GM12878 (cell line): ENCODE measurements at regions not wholly inside any gene's neighbourhood (a gene's known extent, or its start where the extent isn't known, plus 50 kb on each side); places are given as distances from the start of the nearest gene placed in this dataset.

Source experiments
- ATAC-seq: fragments of 200-7000 bp; cut with Tn5 transposase; 3 replicates; pipeline ENCODE4 v1.9.1; 2020; ENCODE audit warnings: mild to moderate bottlenecking, moderate library complexity
- BruUV-seq: library from RNA; stranded (reverse); fragments of 400-500 nt; replicated peaks from 2 replicates; lab custom pipeline; 2021; lab: Mats Ljungman, UMichigan
- CTCF ChIA-PET: fragments of 300-600 bp; sonication (Branson Sonifier 250); formaldehyde crosslinking; extraction: SDS; loops from one replicate; lab custom pipeline; 2021; ENCODE audit warnings: inconsistent platforms; lab: Yijun Ruan, JAX
- POLR2A ChIA-PET: fragments of 350-600 bp; formaldehyde crosslinking; extraction: SDS; loops from one replicate; lab custom pipeline; 2021; ENCODE audit warnings: inconsistent platforms; lab: Charles Lee
- RAD21 ChIA-PET: fragments of 300-600 bp; sonication (Branson Sonifier 250); formaldehyde crosslinking; loops from one replicate; lab custom pipeline; 2023; ENCODE audit warnings: antibody characterized with exemption; ENCODE audit not compliant: unreplicated experiment; lab: Charles Lee
- SMC1A ChIA-PET: fragments of 300-600 bp; sonication (Branson Sonifier 250); formaldehyde crosslinking; loops from one replicate; lab custom pipeline; 2023; ENCODE audit not compliant: unreplicated experiment, uncharacterized antibody; lab: Charles Lee
- DNase-seq: peaks from one replicate; pipeline ENCODE4 v3.0.0-alpha.2; 2011; ENCODE audit warnings: low read depth, low spot score
- FAIRE-seq: peaks from 3 replicates; lab custom pipeline; 2011; peaks lifted over from hg19 to GRCh38; lab: Jason Lieb, UNC
- H2AFZ ChIP-seq: 2 replicates; pipeline ENCODE4 v1.6.0; 2011; ENCODE audit warnings: low read depth, low read length, control low read depth; ENCODE audit not compliant: control insufficient read depth
- H3K27ac ChIP-seq: 2 replicates; pipeline ENCODE4 v1.5.1; 2011; ENCODE audit warnings: control low read depth; ENCODE audit not compliant: control insufficient read depth, insufficient read depth
- H3K27me3 ChIP-seq, 2 experiments: replicated peaks in 1 of 2; 2 replicates each; pipeline versions ENCODE4 v1.6.0 to v1.6.1; 2011; ENCODE audit warnings: low read length in 1 of 2; ENCODE audit not compliant: control insufficient read depth in 2 of 2, insufficient read depth in 2 of 2
- H3K36me3 ChIP-seq, 2 experiments: 2 replicates each; pipeline ENCODE4 v1.5.1; 2011; ENCODE audit warnings: low read length in 1 of 2; ENCODE audit not compliant: control insufficient read depth in 2 of 2, insufficient read depth in 2 of 2
- H3K4me1 ChIP-seq: 2 replicates; pipeline ENCODE4 v1.6.1; 2011; ENCODE audit warnings: mild to moderate bottlenecking, low read length, moderate library complexity, mixed read lengths; ENCODE audit not compliant: control insufficient read depth, insufficient read depth
- H3K4me2 ChIP-seq: 2 replicates; pipeline ENCODE4 v1.6.0; 2011; ENCODE audit warnings: control low read depth; ENCODE audit not compliant: control insufficient read depth, insufficient read depth
- H3K4me3 ChIP-seq: fragments of 200-600 bp; sonication (generic); 2 replicates; pipeline ENCODE4 v1.5.1; 2016
- H3K79me2 ChIP-seq: 2 replicates; pipeline ENCODE4 v1.6.0; 2011; ENCODE audit warnings: low read length; ENCODE audit not compliant: control insufficient read depth, insufficient read depth
- H3K9ac ChIP-seq: 2 replicates; pipeline ENCODE4 v1.8.0; 2011; ENCODE audit warnings: low read length, control low read depth, mixed read lengths; ENCODE audit not compliant: control insufficient read depth, insufficient read depth
- H3K9me3 ChIP-seq: replicated peaks from 3 replicates; pipeline ENCODE4 v1.5.1; 2011; ENCODE audit warnings: mild to moderate bottlenecking, low read length; ENCODE audit not compliant: control insufficient read depth, insufficient read depth
- H4K20me1 ChIP-seq: 2 replicates; pipeline ENCODE4 v1.6.0; 2011; ENCODE audit not compliant: control insufficient read depth, insufficient read depth
- BACH1 ChIP-seq: fragments of 450-650 bp; IDR thresholded peaks from 2 replicates; pipeline ENCODE4 v1.6.1; 2017; ENCODE audit warnings: mild to moderate bottlenecking, borderline replicate concordance
- CBX3 ChIP-seq: fragments of 200-600 bp; sonication (generic); IDR thresholded peaks from 2 replicates; pipeline ENCODE4 v1.6.1; 2016; ENCODE audit warnings: low read depth, borderline replicate concordance
- CEBPB ChIP-seq, 2 experiments: fragments of 150-350 bp in 1 of 2; IDR thresholded peaks; 2 replicates each; pipeline ENCODE4 v1.6.1; 2012 to 2014; ENCODE audit warnings: low read depth in 2 of 2, low read length in 2 of 2, borderline replicate concordance in 1 of 2, inconsistent platforms in 1 of 2
- CREM ChIP-seq: IDR thresholded peaks from 2 replicates; pipeline ENCODE4 v1.6.1; 2014; ENCODE audit warnings: antibody characterized with exemption, low read depth
- CUX1 ChIP-seq: IDR thresholded peaks from 2 replicates; pipeline ENCODE4 v1.6.1; 2012; ENCODE audit warnings: improper control_type of control experiment, low read depth, low read length; ENCODE audit not compliant: insufficient replicate concordance
- FOXK2 ChIP-seq: fragments of 450-650 bp; IDR thresholded peaks from 2 replicates; pipeline ENCODE4 v1.6.1; 2017; ENCODE audit warnings: mild to moderate bottlenecking, moderate library complexity
- HDAC2 ChIP-seq: fragments of 200-600 bp; sonication (generic); IDR thresholded peaks from 2 replicates; pipeline ENCODE4 v1.6.1; 2017
- JUNB ChIP-seq: IDR thresholded peaks from 2 replicates; pipeline ENCODE4 v1.6.1; 2016; ENCODE audit warnings: antibody characterized with exemption, mild to moderate bottlenecking
- MXI1 ChIP-seq: fragments of 150-350 bp; IDR thresholded peaks from 2 replicates; pipeline ENCODE4 v1.6.1; 2011; ENCODE audit warnings: low read depth, mild to moderate bottlenecking, inconsistent platforms, low read length, improper control_type of control experiment
- NFIC ChIP-seq: IDR thresholded peaks from 2 replicates; pipeline ENCODE4 v1.6.1; 2012; ENCODE audit warnings: low read depth, mild to moderate bottlenecking, inconsistent platforms, low read length, moderate library complexity
- NKRF ChIP-seq: fragments of 450-650 bp; conservative IDR thresholded peaks from 2 replicates; pipeline ENCODE4 v1.6.1; 2017; ENCODE audit warnings: mild to moderate bottlenecking, moderate library complexity
- NRF1 ChIP-seq: conservative IDR thresholded peaks from 2 replicates; pipeline ENCODE4 v1.6.1; 2011; ENCODE audit warnings: mild to moderate bottlenecking, low read depth, low read length, improper control_type of control experiment
- RUNX3 ChIP-seq: IDR thresholded peaks from 2 replicates; pipeline ENCODE4 v1.6.1; 2012; ENCODE audit warnings: low read length, inconsistent platforms
- WGBS: methylation state at CpG from one replicate; pipeline ENCODE4 v1.1.6; 2016; ENCODE audit warnings: low lambda C conversion rate; ENCODE audit not compliant: insufficient replicate concordance, insufficient coverage; ENCODE audit errors: missing lambda C conversion rate; 5-methylcytosine and 5-hydroxymethylcytosine counted together
- in situ Hi-C: fragments of 300-500 bp; cut with MboI; formaldehyde crosslinking; loops from 9 replicates; pipeline ENCODE4 v1.14.3; 2018; ENCODE audit warnings: mixed read lengths
- intact Hi-C: fragments of 100-400 bp; cut with micrococcal nuclease; formaldehyde crosslinking; loops from one replicate; pipeline ENCODE4 v1.14.2; 2022; ENCODE audit not compliant: unreplicated experiment

GRCh38 chr13:93140912-93141311 is 85.7 kb upstream of the GPC6 start:
- Histone ChIP-seq H3K9me3 (no peaks in the 10 kb centered on the region), H3K27me3 (no peaks in the 10 kb centered on the region), H3K36me3 (no peaks in the 10 kb centered on the region), H3K9ac (no peak overlapping the region), H3K79me2 (no peaks in the 10 kb centered on the region), H3K4me3 (no peak overlapping the region)
- RAD21 ChIA-PET: no interaction called here
- intact Hi-C loops: no loop called here
- 21% methylated on average over 2 of the region's 2 CpGs for WGBS
- ATAC-seq: no peak
- no peak for TF ChIP-seq JUNB
- no peak for TF ChIP-seq FOXK2
- no peak for TF ChIP-seq NKRF
- TF ChIP-seq HDAC2: no peak
- no peak for TF ChIP-seq MXI1
- no peak for TF ChIP-seq CEBPB (IDR thresholded peaks at IDR 0.05; ENCODE audit: borderline replicate concordance in 1 of 2, low read depth in 2 of 2, low read length in 2 of 2)
- no peak for TF ChIP-seq CREM
- TF ChIP-seq NFIC: no peak
- TF ChIP-seq CUX1: no peak
- no peak for TF ChIP-seq BACH1
- TF ChIP-seq CBX3: no peak
- TF ChIP-seq RUNX3: no peak
- TF ChIP-seq NRF1: no peak
- TF ChIP-seq, all 136 proteins: peak for 0
- ChIA-PET CTCF (no interaction called here), SMC1A (interaction anchor here (1.2 kb wide), 1 partner anchor 18 kb away, joined by 5 read pairs; no protein-coding TSS in a partner anchor), POLR2A (no interaction called here)
- DNase-seq (no peak), FAIRE-seq (no peak)
- Histone ChIP-seq H2AFZ (no peak overlapping the region), H4K20me1 (no peaks in the 10 kb centered on the region), H3K4me2 (no peak overlapping the region), H3K4me1 (no peaks in the 10 kb centered on the region), H3K27ac (no peak overlapping the region)
- BruUV-seq: no TSS peak
- in situ Hi-C loops: no loop called here
